ENCODE measurements at regions not wholly inside any gene's neighbourhood (a gene's known extent, or its start where the extent isn't known, plus 50 kb on each side); places are given as distances from the start of the nearest gene placed in this dataset.

DNA sequence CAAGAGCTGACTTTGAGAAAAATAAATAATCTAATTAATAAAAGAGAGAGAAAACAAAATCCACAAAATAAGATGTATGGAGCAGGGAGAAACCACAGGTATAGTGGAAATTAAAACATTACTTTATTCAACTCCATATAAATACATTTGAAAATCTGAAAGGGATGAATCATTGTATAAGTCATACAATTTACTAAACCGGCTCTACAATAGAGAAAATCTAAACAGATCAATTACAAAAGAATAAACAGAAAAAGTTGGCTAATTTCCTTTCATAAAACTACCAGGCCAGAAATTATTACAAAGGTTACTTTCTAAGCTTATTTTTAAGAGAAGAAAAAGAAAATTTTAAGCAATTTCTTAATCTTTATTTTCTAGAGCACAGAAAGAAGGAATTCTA lies 51.3 kb upstream of the DRD2 start:
- DNase-seq (ENCODE audit: low spot score), result no peak

Data from hematopoietic multipotent progenitor cell treated with erythropoietin and hydrocortisone succinate and interleukin-3 and kit ligand, for 17 days (in vitro differentiated cells).